Naive thymus-derived CD4-positive, alpha-beta T cell (primary cell): ENCODE measurements at regions not wholly inside any gene's neighbourhood (a gene's known extent, or its start where the extent isn't known, plus 50 kb on each side); places are given as distances from the start of the nearest gene placed in this dataset.
"Not testable (repeated sequence)": the region's sequence is repeated elsewhere in the genome, so short reads cannot be mapped to it uniquely, and the experiment has no call there.

Experiments
- ATAC-seq: fragments of 150-1000 bp; cut with Tn5 transposase; 2 replicates; pipeline ENCODE4 v1.10.0; 2021; ENCODE audit warnings: mild to moderate bottlenecking, moderate library complexity
- CTCF ChIA-PET: fragments of 350-600 bp; sonication (Branson Sonifier 250); formaldehyde crosslinking; loops from one replicate; lab custom pipeline; 2021; ENCODE audit warnings: antibody characterized with exemption; lab: Charles Lee
- POLR2A ChIA-PET: fragments of 350-600 bp; sonication (Branson Sonifier 250); formaldehyde crosslinking; loops from one replicate; lab custom pipeline; 2021; ENCODE audit warnings: antibody characterized with exemption, inconsistent platforms; lab: Charles Lee
- DNase-seq, 9 donors: peaks; one replicate each; pipeline versions ENCODE4 v3.0.0 to v3.0.0-alpha.2; 2020 to 2022; ENCODE audit warnings: mixed read lengths in 1 of 9
- H3K27ac ChIP-seq: one replicate; pipeline ENCODE4 v1.7.0; 2013; ENCODE audit warnings: mild to moderate bottlenecking, low read depth, low read length, moderate library complexity
- H3K27me3 ChIP-seq, 2 donors: one replicate each; pipeline ENCODE4 v1.7.0; 2013; ENCODE audit warnings: low read length in 2 of 2, mild to moderate bottlenecking in 2 of 2, moderate library complexity in 2 of 2; ENCODE audit not compliant: control insufficient read depth in 2 of 2, insufficient read depth in 2 of 2
- H3K36me3 ChIP-seq, 3 experiments: 1 replicate in 2 of 3; 2 replicates in 1 of 3; pipeline ENCODE4 v1.7.0; 2013; ENCODE audit warnings: low read length in 3 of 3, mild to moderate bottlenecking in 3 of 3, moderate library complexity in 1 of 3; ENCODE audit not compliant: insufficient read depth in 3 of 3, control insufficient read depth in 2 of 3
- H3K4me1 ChIP-seq, 2 donors: one replicate each; pipeline ENCODE4 v1.7.0; 2013; ENCODE audit warnings: low read length in 2 of 2, mild to moderate bottlenecking in 2 of 2, moderate library complexity in 1 of 2; ENCODE audit not compliant: control insufficient read depth in 2 of 2, insufficient read depth in 2 of 2
- H3K4me3 ChIP-seq: 2 replicates; pipeline ENCODE4 v1.7.0; 2013; ENCODE audit warnings: mild to moderate bottlenecking, low read length
- H3K9me3 ChIP-seq, 3 experiments: 1 replicate in 2 of 3; 2 replicates in 1 of 3; pipeline ENCODE4 v1.7.0; 2013; ENCODE audit warnings: low read length in 3 of 3; ENCODE audit not compliant: control insufficient read depth in 2 of 3
- H3K27ac Mint-ChIP-seq, 9 donors: one replicate each; pipeline ENCODE4 v1.8.0; 2020 to 2022; ENCODE audit warnings: mixed read lengths in 9 of 9, mild to moderate bottlenecking in 8 of 9, moderate library complexity in 5 of 9, inconsistent platforms in 2 of 9
- H3K27me3 Mint-ChIP-seq, 5 donors: one replicate each; pipeline ENCODE4 v1.8.0; 2021 to 2022; ENCODE audit warnings: mixed read lengths in 5 of 5, mild to moderate bottlenecking in 1 of 5
- H3K36me3 Mint-ChIP-seq, 5 donors: one replicate each; pipeline ENCODE4 v1.8.0; 2020 to 2022; ENCODE audit warnings: mixed read lengths in 5 of 5, mild to moderate bottlenecking in 3 of 5, inconsistent platforms in 1 of 5
- H3K4me1 Mint-ChIP-seq, 7 donors: one replicate each; pipeline ENCODE4 v1.8.0; 2020 to 2022; ENCODE audit warnings: mixed read lengths in 7 of 7, mild to moderate bottlenecking in 3 of 7, inconsistent platforms in 1 of 7
- H3K4me3 Mint-ChIP-seq, 10 donors: one replicate each; pipeline ENCODE4 v1.8.0; 2020 to 2022; ENCODE audit warnings: mild to moderate bottlenecking in 10 of 10, mixed read lengths in 10 of 10, moderate library complexity in 6 of 10, inconsistent platforms in 2 of 10
- H3K9me3 Mint-ChIP-seq, 11 donors: one replicate each; pipeline ENCODE4 v1.8.0; 2020 to 2022; ENCODE audit warnings: mixed read lengths in 11 of 11, mild to moderate bottlenecking in 4 of 11, inconsistent platforms in 1 of 11, moderate library complexity in 1 of 11
- intact Hi-C, 2 donors: fragments of 100-400 bp; cut with micrococcal nuclease; formaldehyde crosslinking; loops; one replicate each; pipeline ENCODE4 v1.15.1; 2023

DNA sequence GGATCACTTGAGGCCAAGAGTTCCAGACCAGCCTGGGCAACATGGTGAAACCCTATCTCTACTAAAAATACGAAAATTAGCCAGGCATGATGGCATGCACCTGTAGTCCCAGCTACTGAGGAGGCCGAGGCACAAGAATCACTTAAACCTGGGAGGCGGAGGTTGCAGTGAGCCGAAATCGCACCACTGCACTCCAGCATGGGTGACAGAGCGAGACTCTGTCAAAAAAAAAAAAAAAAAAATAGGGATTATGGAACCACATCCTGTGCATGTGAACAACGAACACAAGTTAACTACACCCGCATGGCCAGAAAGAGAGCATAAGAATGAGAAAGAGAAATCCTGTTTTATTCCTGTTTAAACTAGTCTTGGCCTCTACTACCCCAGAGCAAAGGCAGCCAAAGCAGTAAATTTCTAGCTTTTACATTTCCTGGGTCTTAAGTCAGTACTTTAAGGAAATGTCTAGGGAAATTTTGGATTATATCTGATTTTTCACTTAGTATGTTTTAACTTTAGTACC, 79.1 kb downstream of the KATNIP start:
- H3K4me1 ChIP-seq = not testable (repeated sequence)

DNA sequence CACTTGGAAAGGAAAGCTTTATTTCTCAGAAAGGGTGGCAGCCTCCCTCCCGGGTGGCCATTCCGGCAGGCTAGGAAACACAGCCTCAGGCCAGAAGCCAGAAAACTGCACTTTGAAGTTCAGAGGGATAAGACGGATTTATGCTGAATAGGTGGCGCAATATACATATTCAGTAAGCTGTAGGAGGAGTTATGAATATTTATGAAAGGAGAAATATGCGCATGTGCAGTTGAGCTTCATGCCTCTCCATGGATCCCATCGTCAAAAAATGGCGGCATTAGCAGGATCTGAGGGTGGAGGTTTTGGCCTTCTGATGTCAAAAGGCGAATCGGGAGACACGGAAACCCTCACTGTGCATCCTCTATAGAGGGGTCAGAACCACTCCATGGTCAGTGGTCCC, 82.3 kb downstream of the KATNIP start:
- DNase-seq = no peak
- Histone ChIP-seq H3K27ac (no peak overlapping the region), H3K9me3 (no peaks in the 10 kb centered on the region), H3K4me1 (no peaks in the 10 kb centered on the region), H3K27me3 (no peaks in the 10 kb centered on the region), H3K36me3 (peaks cover 0 to 8% (median 0%) of the 10 kb centered on the region in 3 experiments), H3K4me3 (no peak overlapping the region)
- POLR2A ChIA-PET = no interaction called here
- Mint-ChIP-seq H3K9me3 (no peaks in the 10 kb centered on the region), H3K27ac (no peak overlapping the region), H3K36me3 (peaks cover 0 to 44% (median 7%) of the 10 kb centered on the region in 5 donors), H3K4me3 (no peak overlapping the region), H3K4me1 (peaks cover 0 to 3% (median 0%) of the 10 kb centered on the region in 7 donors), H3K27me3 (no peaks in the 10 kb centered on the region)
- CTCF ChIA-PET = no interaction called here
- no peak for ATAC-seq
- intact Hi-C loops = no loop called here

More for the DNA sequence above, 79.1 kb downstream of the KATNIP start:
- H3K4me3 Mint-ChIP-seq, ATAC-seq, H3K27me3 Mint-ChIP-seq, DNase-seq, CTCF ChIA-PET, H3K4me1 Mint-ChIP-seq, H3K4me3 ChIP-seq, H3K9me3 ChIP-seq, H3K36me3 ChIP-seq, H3K27me3 ChIP-seq, H3K9me3 Mint-ChIP-seq, POLR2A ChIA-PET, H3K27ac ChIP-seq, H3K27ac Mint-ChIP-seq, intact Hi-C loops: not testable (repeated sequence)
- H3K36me3 Mint-ChIP-seq = peaks cover 0 to 34% (median 7%) of the 10 kb centered on the region in 5 donors

DNA sequence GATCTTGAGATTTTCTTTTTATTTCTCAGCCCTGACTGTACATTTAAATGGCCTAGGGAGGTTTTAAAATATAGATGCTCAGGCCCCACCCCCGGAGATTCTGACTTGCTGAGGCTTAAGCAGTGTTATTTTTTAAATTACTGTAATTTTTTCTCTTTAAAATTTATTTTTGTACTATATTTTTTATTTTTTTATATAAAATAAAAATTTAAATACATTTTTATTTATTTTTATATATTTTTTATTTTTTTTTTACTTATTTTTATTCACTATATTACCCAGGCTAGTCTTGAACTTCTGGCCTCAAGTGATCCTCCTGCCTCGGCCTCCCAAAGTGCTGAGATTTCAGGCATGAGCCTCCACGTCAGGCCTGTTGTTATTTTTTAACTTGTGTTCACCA, 83.3 kb downstream of the KATNIP start:
- Histone ChIP-seq H3K27ac (no peak overlapping the region), H3K4me1 (no peaks in the 10 kb centered on the region), H3K27me3 (no peaks in the 10 kb centered on the region), H3K9me3 (no peaks in the 10 kb centered on the region), H3K4me3 (no peak overlapping the region), H3K36me3 (peaks cover 0 to 8% (median 0%) of the 10 kb centered on the region in 3 experiments)
- Mint-ChIP-seq H3K4me3 (no peak overlapping the region), H3K4me1 (peaks cover 0 to 5% (median 0%) of the 10 kb centered on the region in 7 donors), H3K9me3 (no peaks in the 10 kb centered on the region), H3K27me3 (no peaks in the 10 kb centered on the region), H3K27ac (peak overlapping the region in 1 of 9 donors; percentile 81), H3K36me3 (peaks cover 0 to 52% (median 13%) of the 10 kb centered on the region in 5 donors)
- ChIA-PET CTCF (no interaction called here), POLR2A (no interaction called here)
- ATAC-seq (no peak), DNase-seq (no peak)
- intact Hi-C loops = no loop called here

DNA sequence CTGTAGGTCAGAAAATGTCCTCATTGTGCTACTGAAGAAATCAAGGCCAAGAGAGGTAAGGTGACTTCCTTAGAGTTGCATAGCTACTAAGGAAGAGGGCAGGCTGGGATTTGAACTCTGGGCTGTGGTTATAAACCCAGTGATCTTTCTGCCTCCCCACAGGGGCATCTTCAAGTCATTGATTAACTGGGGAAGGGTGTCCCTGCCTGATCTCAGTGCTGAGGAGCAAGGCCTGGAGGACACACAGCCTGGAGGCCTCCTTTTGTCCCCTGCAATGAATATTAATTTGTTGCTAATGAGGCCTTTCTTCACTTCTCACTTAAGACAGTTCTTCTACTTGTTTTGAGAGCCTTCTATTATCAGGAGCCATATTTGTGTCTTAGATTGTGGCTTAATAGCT, 83.8 kb downstream of the KATNIP start:
- Histone ChIP-seq H3K9me3 (no peaks in the 10 kb centered on the region), H3K27ac (no peak overlapping the region), H3K36me3 (peaks cover 0 to 8% (median 0%) of the 10 kb centered on the region in 3 experiments), H3K4me3 (no peak overlapping the region), H3K4me1 (no peaks in the 10 kb centered on the region), H3K27me3 (no peaks in the 10 kb centered on the region)
- Mint-ChIP-seq H3K27ac (no peak overlapping the region), H3K9me3 (no peaks in the 10 kb centered on the region), H3K4me3 (no peak overlapping the region), H3K4me1 (peaks cover 0 to 5% (median 0%) of the 10 kb centered on the region in 7 donors), H3K36me3 (peaks cover 0 to 50% (median 13%) of the 10 kb centered on the region in 5 donors), H3K27me3 (no peaks in the 10 kb centered on the region)
- intact Hi-C loops = no loop called here
- DNase-seq (no peak), ATAC-seq (no peak)
- POLR2A ChIA-PET = no interaction called here
- CTCF ChIA-PET = no interaction called here

DNA sequence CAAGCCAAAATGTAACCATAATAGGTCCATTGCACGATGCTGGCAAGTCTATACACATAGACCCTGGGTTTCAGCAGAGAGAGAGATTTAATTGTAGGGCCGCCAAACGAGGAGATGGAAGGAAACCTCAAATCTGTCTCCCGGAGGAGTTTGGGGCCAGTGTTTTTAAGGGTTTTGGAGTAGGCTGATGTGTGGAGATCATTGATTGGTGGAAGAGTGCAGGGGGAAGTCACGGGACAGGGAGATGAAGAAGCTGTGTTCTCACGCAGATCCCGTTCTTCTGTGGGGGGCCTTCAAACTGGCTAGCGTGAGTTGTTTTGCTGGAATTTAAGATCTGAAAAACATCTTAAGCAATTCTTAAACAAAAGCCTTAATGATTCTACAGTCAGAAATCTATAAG, 84.8 kb downstream of the KATNIP start:
- no peak for DNase-seq
- no peak overlapping the region for H3K27ac Mint-ChIP-seq
- peaks cover 0 to 52% (median 13%) of the 10 kb centered on the region in 5 donors for H3K36me3 Mint-ChIP-seq
- ATAC-seq = no peak
- no peaks in the 10 kb centered on the region for H3K27me3 Mint-ChIP-seq
- Histone ChIP-seq H3K9me3 (no peaks in the 10 kb centered on the region), H3K27ac (no peak overlapping the region), H3K36me3 (peaks cover 0 to 8% (median 0%) of the 10 kb centered on the region in 3 experiments), H3K4me1 (no peaks in the 10 kb centered on the region), H3K4me3 (no peak overlapping the region), H3K27me3 (no peaks in the 10 kb centered on the region)
- ChIA-PET CTCF (no interaction called here), POLR2A (no interaction called here)
- H3K4me3 Mint-ChIP-seq = no peak overlapping the region
- intact Hi-C loops = no loop called here
- H3K9me3 Mint-ChIP-seq = no peaks in the 10 kb centered on the region
- H3K4me1 Mint-ChIP-seq = peaks cover 0 to 5% (median 0%) of the 10 kb centered on the region in 7 donors

DNA sequence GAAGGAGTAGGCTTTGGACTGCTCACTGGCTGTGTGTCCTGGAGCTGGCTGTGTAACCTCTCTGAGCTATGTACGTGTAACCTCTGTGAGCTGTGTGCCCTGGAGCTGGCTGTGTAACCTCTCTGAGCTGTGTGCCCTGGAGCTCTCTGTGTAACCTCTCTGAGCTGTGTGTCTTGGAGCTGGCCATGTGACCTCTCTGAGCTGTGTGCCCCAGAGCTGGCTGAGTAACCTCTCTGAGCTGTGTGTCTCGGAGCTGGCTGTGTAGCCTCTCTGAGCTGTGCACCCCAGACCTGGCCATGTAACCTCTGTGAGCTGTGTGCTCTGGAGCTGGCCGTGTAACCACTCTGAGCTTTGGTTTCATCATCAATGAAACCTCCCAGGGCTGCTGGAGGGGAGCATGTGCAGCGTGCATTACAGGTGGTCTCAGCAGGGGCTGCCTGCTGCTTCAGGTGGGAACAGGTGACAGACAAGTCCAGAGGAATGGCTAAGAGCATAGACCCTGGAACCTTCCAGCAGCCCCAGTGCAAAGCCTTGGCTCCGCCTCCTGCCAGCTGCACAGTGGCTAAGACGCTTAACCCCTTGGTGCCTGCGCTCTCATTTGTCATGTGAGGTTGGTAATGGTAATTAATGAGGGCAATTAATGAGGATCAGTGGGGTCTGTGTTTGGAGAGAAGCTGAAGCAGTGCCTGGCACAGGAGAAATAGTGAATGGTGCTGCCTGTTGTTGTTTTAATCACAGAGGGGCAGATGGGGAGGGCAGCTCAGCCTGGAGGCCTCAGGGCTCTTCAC, 86.7 kb downstream of the KATNIP start:
- DNase-seq = no peak
- Mint-ChIP-seq H3K4me3 (no peak overlapping the region), H3K27me3 (no peaks in the 10 kb centered on the region), H3K36me3 (peaks cover 0 to 47% (median 17%) of the 10 kb centered on the region in 5 donors), H3K27ac (no peak overlapping the region), H3K4me1 (peaks cover 0 to 5% (median 0%) of the 10 kb centered on the region in 7 donors), H3K9me3 (no peaks in the 10 kb centered on the region)
- peaks cover 0 to 8% (median 0%) of the 10 kb centered on the region in 3 experiments for H3K36me3 ChIP-seq
- ATAC-seq = peak; percentile 12
- CTCF ChIA-PET = interaction anchor here (0.6 kb wide), 1 partner anchor 133 kb away, joined by 3 read pairs; no protein-coding TSS in a partner anchor
- no peaks in the 10 kb centered on the region for H3K4me1 ChIP-seq
- intact Hi-C loops = no loop called here
- no peaks in the 10 kb centered on the region for H3K9me3 ChIP-seq
- POLR2A ChIA-PET = no interaction called here
- no peak overlapping the region for H3K27ac ChIP-seq
- H3K4me3 ChIP-seq = no peak overlapping the region
- no peaks in the 10 kb centered on the region for H3K27me3 ChIP-seq
